SK-N-SH (cell line): ENCODE measurements at regions not wholly inside any gene's neighbourhood (a gene's known extent, or its start where the extent isn't known, plus 50 kb on each side); places are given as distances from the start of the nearest gene placed in this dataset.

Experiments
- CTCF ChIA-PET: fragments of 300-600, 350-600 bp; formaldehyde crosslinking; extraction: SDS; loops from one replicate; lab custom pipeline; 2021; lab: Yijun Ruan, JAX
- POLR2A ChIA-PET: fragments of 350-600 bp; sonication (Branson Sonifier 250); formaldehyde crosslinking; extraction: SDS; loops from one replicate; lab custom pipeline; 2020; ENCODE audit warnings: antibody characterized with exemption, inconsistent platforms; lab: Yijun Ruan, JAX
- DNase-seq: peaks from one replicate; pipeline ENCODE4 v3.0.0; 2012
- H2AFZ ChIP-seq: fragments of 200-600 bp; sonication (generic); 2 replicates; pipeline ENCODE4 v1.8.1; 2016; ENCODE audit warnings: antibody characterized with exemption, mild to moderate bottlenecking, low read depth
- H3F3A ChIP-seq: fragments of 200-600 bp; sonication (generic); replicated peaks from 2 replicates; pipeline ENCODE3; 2016; ENCODE audit warnings: antibody characterized with exemption, mild to moderate bottlenecking; ENCODE audit not compliant: insufficient read depth
- H3K27ac ChIP-seq, 2 experiments: fragments of 200-500 bp in 1 of 2; fragments of 200-600 bp in 1 of 2; sonication (Bioruptor generic) in 1 of 2; sonication (generic), shearing (Covaris generic) in 1 of 2; 2 replicates each; pipeline versions ENCODE4 v1.5.1 to v1.6.1; 2014 to 2016; ENCODE audit warnings: low read depth in 2 of 2, inconsistent platforms in 1 of 2, low read length in 1 of 2, mild to moderate bottlenecking in 1 of 2, mixed read lengths in 1 of 2
- H3K27me3 ChIP-seq: fragments of 200-600 bp; sonication (generic), shearing (Covaris generic); 2 replicates; pipeline ENCODE4 v1.6.1; 2016; ENCODE audit warnings: mixed run types; ENCODE audit not compliant: insufficient read depth
- H3K36me3 ChIP-seq, 2 experiments: fragments of 200-500 bp in 1 of 2; fragments of 200-600 bp in 1 of 2; sonication (Bioruptor generic) in 1 of 2; sonication (generic) in 1 of 2; replicated peaks in 1 of 2; 2 replicates each; pipeline versions ENCODE3 to v1.5.1; 2014 to 2016; ENCODE audit warnings: low read length in 1 of 2, mild to moderate bottlenecking in 1 of 2; ENCODE audit not compliant: insufficient read depth in 2 of 2, control insufficient read depth in 1 of 2
- H3K4me1 ChIP-seq, 2 experiments: fragments of 200-500 bp in 1 of 2; fragments of 200-600 bp in 1 of 2; sonication (Bioruptor generic) in 1 of 2; sonication (generic), shearing (Covaris generic) in 1 of 2; 2 replicates each; pipeline versions ENCODE4 v1.5.1 to v1.6.1; 2014 to 2016; ENCODE audit warnings: low read depth in 1 of 2, low read length in 1 of 2, mixed run types in 1 of 2; ENCODE audit not compliant: insufficient read depth in 2 of 2, control insufficient read depth in 1 of 2
- H3K4me2 ChIP-seq: fragments of 200-600 bp; sonication (generic), shearing (Covaris generic); 2 replicates; pipeline ENCODE4 v1.6.1; 2017; ENCODE audit warnings: mixed run types
- H3K4me3 ChIP-seq, 2 experiments: fragments of 200-500 bp in 1 of 2; fragments of 200-600 bp in 1 of 2; sonication (Bioruptor generic) in 1 of 2; sonication (generic), shearing (Covaris generic) in 1 of 2; 2 replicates each; pipeline versions ENCODE4 v1.5.1 to v1.8.1; 2014 to 2016; ENCODE audit warnings: low read depth in 2 of 2, inconsistent platforms in 1 of 2, low read length in 1 of 2, mild to moderate bottlenecking in 1 of 2, mixed read lengths in 1 of 2, moderate library complexity in 1 of 2
- H3K79me2 ChIP-seq: fragments of 200-600 bp; sonication (generic); 2 replicates; pipeline ENCODE4 v1.8.1; 2017; ENCODE audit warnings: mild to moderate bottlenecking; ENCODE audit not compliant: insufficient read depth
- H3K9ac ChIP-seq: fragments of 200-600 bp; sonication (generic); 2 replicates; pipeline ENCODE4 v1.6.1; 2017; ENCODE audit warnings: mixed run types
- H3K9me2 ChIP-seq: fragments of 200-600 bp; sonication (generic); 2 replicates; pipeline ENCODE4 v1.6.1; 2017; ENCODE audit warnings: mixed run types
- H3K9me3 ChIP-seq: fragments of 200-600 bp; sonication (generic); 2 replicates; pipeline ENCODE4 v1.6.1; 2017; ENCODE audit warnings: mixed run types, mild to moderate bottlenecking, moderate library complexity
- H4K20me1 ChIP-seq: fragments of 200-600 bp; sonication (generic); 2 replicates; pipeline ENCODE4 v1.6.1; 2017; ENCODE audit warnings: mild to moderate bottlenecking, mixed run types; ENCODE audit not compliant: insufficient read depth
- CHD2 ChIP-seq: fragments of 150-350 bp; IDR thresholded peaks from 2 replicates; pipeline ENCODE4 v1.6.1; 2018; ENCODE audit warnings: low read length; ENCODE audit not compliant: partially characterized antibody
- EP300 ChIP-seq, 2 experiments: IDR thresholded peaks; 2 replicates each; pipeline versions ENCODE4 v1.4.0 to v1.6.1; 2012; ENCODE audit warnings: borderline replicate concordance in 1 of 2, low read depth in 1 of 2, low read length in 1 of 2
- FOSL2 ChIP-seq: IDR thresholded peaks from 2 replicates; pipeline ENCODE4 v1.4.0; 2012; ENCODE audit warnings: low read depth, mild to moderate bottlenecking, moderate library complexity, borderline replicate concordance
- FOXJ3 ChIP-seq: sonication (generic); formaldehyde crosslinking; IDR thresholded peaks from 2 replicates; pipeline ENCODE4 v1.5.1; 2020; ENCODE audit warnings: mild to moderate bottlenecking, missing genetic modification reagents
- FOXM1 ChIP-seq: IDR thresholded peaks from 2 replicates; pipeline ENCODE4 v1.4.0; 2012; ENCODE audit warnings: low read depth, mild to moderate bottlenecking
- IRF3 ChIP-seq: fragments of 150-350 bp; IDR thresholded peaks from 2 replicates; pipeline ENCODE4 v1.6.1; 2016; ENCODE audit warnings: mild to moderate bottlenecking, low read depth, low read length
- JUND ChIP-seq: IDR thresholded peaks from 2 replicates; pipeline ENCODE4 v1.4.0; 2012
- MAX ChIP-seq: IDR thresholded peaks from 2 replicates; pipeline ENCODE4 v1.4.0; 2012; ENCODE audit warnings: low read depth
- NRF1 ChIP-seq: IDR thresholded peaks from 2 replicates; pipeline ENCODE4 v1.6.1; 2012; ENCODE audit warnings: low read depth, mild to moderate bottlenecking, low read length
- POLR2AphosphoS5 ChIP-seq: IDR thresholded peaks from 2 replicates; pipeline ENCODE4 v1.6.1; 2012; ENCODE audit warnings: low read depth, low read length
- SMC3 ChIP-seq: IDR thresholded peaks from 2 replicates; pipeline ENCODE4 v1.6.1; 2012; ENCODE audit warnings: low read depth, low read length, improper control_type of control experiment
- whole genome bisulfite sequencing: methylation state at CpG from one replicate; pipeline ENCODE4 v1.1.6; 2017; ENCODE audit warnings: low lambda C conversion rate; 5-methylcytosine and 5-hydroxymethylcytosine counted together

GRCh38 chrX:95101851-95102390 is 1427.9 kb downstream of the FAM133A start:
- Histone ChIP-seq H3K27me3 (no peaks in the 10 kb centered on the region), H3K4me1 (no peaks in the 10 kb centered on the region), H3K4me2 (no peak overlapping the region), H3K4me3 (no peak overlapping the region), H3K9me3 (no peaks in the 10 kb centered on the region), H3K79me2 (no peaks in the 10 kb centered on the region), H3K9ac (no peak overlapping the region), H3K9me2 (no peaks in the 10 kb centered on the region), H3F3A (no peaks in the 10 kb centered on the region), H4K20me1 (no peaks in the 10 kb centered on the region), H2AFZ (no peak overlapping the region), H3K36me3 (no peaks in the 10 kb centered on the region), H3K27ac (no peak overlapping the region)
- no peak for DNase-seq
- 12% methylated on average over 4 of the region's 4 CpGs for WGBS
- TF ChIP-seq SMC3 (no peak), EP300 (IDR thresholded peaks at IDR 0.05; ENCODE audit: borderline replicate concordance in 1 of 2, low read depth in 1 of 2, low read length in 1 of 2) (no peak), FOXM1 (no peak), MAX (no peak), FOXJ3 (CRISPR knock-in tag) (no peak)
- CTCF ChIA-PET, result interaction anchor here (1.2 kb wide), 1 partner anchor 11 kb away, joined by 3 read pairs; no protein-coding TSS in a partner anchor
- POLR2A ChIA-PET, result no interaction called here

GRCh38 chrX:95117556-95117955 is 1443.5 kb downstream of the FAM133A start:
- no peak overlapping the region for H3K27ac ChIP-seq
- no peak for DNase-seq

More at GRCh38 chrX:95117556-95117955, 1443.5 kb downstream of the FAM133A start:
- no peak overlapping the region for H3K4me3 ChIP-seq
- H3K4me1 ChIP-seq, result no peaks in the 10 kb centered on the region
- H2AFZ ChIP-seq, result no peak overlapping the region
- H3K36me3 ChIP-seq, result no peaks in the 10 kb centered on the region
- no peaks in the 10 kb centered on the region for H3K27me3 ChIP-seq
- ChIA-PET POLR2A (no interaction called here), CTCF (no interaction called here)
- no peaks in the 10 kb centered on the region for H3K9me2 ChIP-seq
- H3K4me2 ChIP-seq, result no peak overlapping the region
- no peaks in the 10 kb centered on the region for H4K20me1 ChIP-seq
- H3F3A ChIP-seq, result no peaks in the 10 kb centered on the region
- no peaks in the 10 kb centered on the region for H3K79me2 ChIP-seq
- no peaks in the 10 kb centered on the region for H3K9me3 ChIP-seq
- no peak overlapping the region for H3K9ac ChIP-seq
- TF ChIP-seq NRF1 (no peak), FOSL2 (no peak), POLR2AphosphoS5 (no peak), EP300 (IDR thresholded peaks at IDR 0.05; ENCODE audit: borderline replicate concordance in 1 of 2, low read depth in 1 of 2, low read length in 1 of 2) (no peak), IRF3 (no peak), CHD2 (no peak), JUND (no peak)
- TF ChIP-seq, all 33 proteins: peak for 0
